Bone marrow (tissue), 2 donors: ENCODE measurements at regions not wholly inside any gene's neighbourhood (a gene's known extent, or its start where the extent isn't known, plus 50 kb on each side); places are given as distances from the start of the nearest gene placed in this dataset.

ENCODE experiments used
- DNase-seq, 2 donors: peaks; one replicate each; lab custom pipeline; 2025; lab: John Stamatoyannopoulos, UW

DNA sequence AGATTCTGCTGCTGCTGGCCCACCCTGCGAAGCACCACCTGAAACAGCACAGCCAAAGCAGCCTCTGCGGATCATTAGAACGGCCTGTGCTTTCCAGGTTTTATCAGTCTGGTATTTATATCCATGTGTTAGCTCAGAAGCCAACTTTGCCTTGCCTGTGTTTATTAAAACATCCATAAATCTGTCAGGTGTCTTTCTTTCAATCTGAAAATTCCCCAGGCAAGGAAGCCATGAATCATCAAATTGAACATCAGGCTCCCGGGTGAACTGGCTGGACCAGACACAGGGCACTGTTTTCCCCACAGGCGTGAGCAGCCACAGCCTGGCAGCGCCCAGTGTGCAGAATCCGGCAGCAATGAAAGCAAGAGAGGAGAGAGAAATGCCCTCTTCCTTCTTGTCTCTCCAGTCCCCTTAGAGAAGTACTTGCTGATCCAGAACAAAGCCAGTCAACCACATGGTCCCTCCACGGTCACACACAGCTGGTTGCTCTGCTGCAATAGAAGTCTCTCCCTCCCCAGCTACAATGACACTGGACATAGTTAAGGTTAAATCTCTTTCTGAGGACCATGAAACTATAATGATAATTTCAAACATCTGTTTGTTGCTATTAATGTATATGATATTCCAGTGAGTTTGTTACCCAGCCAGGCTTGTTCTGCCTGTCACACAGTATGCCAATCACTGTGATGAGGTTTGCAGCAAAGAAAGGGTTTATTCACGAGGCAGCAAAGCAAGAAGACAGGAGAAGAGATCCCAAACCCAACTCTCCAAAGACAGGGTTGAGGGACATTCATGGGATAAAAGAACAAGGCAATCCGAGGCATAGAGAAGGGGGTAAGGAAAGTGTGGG lies 212.1 kb upstream of the FMN2 start:
- DNase-seq: no peak

DNA sequence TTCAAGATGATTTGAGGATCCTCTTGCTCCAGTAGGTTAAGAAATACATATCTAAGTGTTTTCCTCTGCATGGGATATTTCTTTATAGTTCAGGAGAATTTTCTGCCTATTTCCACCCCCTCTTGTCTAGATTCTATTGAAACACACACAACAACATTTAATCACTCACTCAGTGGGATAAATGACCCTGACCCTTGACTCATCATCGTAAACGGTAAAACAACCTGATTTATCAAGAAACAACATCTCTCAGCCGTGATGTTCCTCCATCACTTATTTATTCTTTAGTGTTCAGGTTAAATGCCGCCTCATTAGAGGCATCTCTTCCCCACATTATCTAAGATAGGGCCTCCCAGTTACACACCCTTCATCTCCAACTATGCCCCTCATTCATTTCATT lies 208.7 kb upstream of the FMN2 start:
- no peak for DNase-seq

DNA sequence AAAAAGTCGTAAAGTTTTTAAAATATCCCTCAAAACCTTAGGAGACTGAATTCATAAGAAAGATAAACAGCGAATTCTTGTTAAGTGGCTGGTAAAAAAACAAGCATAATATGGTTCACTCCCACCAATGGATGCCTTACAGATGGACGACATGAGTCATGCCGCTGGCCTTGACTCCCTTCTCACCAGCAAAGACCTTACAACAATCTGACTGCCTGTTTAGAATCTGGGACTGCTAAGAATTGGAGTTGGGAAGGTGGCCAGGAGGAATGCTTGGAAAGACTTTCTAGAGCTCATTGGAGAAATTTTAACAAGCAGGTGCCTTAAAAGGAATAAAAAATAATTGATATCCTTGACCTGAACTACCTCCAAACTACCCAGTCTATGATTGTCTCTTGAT lies 206.9 kb upstream of the FMN2 start:
- DNase-seq: no peak

DNA sequence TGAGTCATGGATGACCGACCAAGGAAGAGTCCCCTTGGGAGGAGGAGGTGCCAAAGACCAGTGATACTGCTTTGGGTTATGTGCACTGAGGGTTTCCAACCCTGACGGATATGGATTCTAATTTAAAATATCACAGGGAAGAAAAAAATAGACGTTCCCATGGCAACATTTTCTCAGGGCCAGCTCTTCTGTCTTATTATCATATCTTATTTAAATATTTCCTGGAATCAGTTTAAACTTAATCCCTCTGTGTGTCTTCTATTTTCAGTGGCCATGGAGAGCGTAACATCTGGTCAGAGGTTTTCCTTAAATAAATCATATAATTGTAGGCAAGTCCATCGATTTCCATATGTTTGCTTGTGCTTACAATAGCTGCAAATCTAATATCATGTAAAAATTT lies 205.4 kb upstream of the FMN2 start:
- DNase-seq: no peak

DNA sequence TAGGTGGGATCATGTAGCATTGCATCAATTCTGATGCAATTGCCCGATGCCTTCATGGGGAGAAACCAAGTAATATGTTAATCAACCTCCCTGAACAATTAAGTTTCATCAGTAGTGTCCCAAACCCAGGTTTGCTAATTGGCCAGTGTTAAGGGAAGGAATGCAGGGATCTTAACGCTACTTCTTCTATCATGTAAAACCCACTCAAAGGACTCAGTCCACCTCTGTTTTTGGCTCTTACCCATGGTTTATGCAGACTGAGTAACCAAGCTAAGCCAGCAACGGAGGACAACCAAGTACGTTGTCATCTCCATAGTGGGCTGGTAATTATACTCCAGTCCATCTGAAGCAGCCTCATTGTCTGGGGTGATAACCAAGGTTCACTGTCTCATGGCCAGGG lies 203.0 kb upstream of the FMN2 start:
- DNase-seq: no peak

DNA sequence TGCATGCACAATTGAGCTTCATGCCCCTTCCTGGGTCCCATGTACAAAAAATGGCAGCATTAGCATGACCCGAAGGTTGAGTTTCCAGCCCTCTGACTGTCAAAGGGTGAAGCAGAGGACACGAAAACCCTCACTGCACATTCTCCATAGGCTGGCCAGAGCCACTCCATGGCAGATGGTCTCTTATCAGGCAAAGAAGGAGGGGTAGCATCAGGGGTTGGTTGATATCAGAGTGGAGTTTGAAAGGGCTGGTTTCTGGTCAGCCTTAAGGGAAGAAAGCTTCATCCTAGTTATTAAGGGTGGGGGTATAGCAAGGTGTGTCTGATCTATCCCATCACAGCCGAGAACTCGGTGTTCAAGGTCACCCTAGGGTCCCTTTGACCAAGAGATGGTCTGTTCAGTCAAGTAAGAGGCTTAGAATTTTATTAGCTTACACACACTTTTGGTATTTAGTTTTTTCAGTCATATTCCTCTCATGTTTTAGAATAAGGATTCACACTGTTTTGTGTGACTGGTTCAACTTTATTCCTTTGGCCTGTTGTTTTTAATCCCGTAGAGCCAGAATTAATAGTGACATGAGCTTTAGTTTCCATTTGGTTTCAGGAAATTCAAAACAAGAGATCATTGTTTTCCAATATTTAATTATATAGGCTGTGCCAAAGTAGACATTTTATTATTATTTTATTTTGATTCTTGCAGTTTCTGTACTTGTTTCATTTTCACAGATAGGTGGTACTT lies 199.9 kb upstream of the FMN2 start:
- no peak for DNase-seq

DNA sequence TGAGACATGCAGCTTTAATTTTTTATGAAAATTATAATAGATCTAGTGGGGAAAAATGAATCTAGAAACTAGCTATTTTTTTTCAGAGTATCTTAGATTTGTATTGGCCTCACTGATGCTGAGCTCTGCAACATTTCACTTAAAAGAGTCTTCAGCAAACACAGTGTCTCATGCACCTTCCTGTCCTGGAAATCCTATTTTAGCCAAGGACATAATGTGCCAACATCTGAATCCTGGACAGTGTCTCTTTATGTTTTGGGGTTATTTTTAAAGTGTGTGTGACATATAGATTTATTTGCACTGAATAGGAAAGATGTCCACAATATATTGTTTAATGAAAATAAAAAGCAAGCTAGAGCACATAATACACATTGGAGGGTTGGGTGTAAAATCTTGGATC lies 199.1 kb upstream of the FMN2 start:
- no peak for DNase-seq

DNA sequence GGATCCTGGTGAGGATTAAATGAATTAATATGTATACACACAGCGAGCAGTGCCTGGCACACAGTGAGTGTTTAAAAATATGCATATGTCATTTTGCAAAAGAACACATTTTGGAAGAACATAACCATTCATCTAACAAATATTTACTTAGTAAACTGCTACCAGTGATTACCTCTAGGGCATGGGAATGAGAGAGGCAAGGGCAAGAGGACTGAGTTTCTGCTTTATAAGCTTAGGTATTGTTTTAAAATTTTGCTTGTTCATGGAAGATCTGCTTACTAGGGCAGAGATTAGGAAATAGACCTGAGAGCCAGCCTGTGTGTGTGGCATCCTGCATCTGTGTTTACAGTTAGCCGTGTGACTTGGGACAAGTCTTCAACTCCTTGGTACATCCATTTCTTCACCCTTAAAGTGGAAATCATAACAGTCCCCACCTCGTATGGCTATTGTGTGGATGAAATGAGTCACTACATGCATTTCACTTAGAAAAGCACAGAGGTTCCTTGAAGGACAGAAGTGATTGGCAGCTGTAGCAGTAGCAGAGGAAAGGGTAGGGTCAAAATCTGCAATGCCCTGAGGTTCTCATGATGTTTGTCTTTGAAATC lies 198.5 kb upstream of the FMN2 start:
- no peak for DNase-seq

DNA sequence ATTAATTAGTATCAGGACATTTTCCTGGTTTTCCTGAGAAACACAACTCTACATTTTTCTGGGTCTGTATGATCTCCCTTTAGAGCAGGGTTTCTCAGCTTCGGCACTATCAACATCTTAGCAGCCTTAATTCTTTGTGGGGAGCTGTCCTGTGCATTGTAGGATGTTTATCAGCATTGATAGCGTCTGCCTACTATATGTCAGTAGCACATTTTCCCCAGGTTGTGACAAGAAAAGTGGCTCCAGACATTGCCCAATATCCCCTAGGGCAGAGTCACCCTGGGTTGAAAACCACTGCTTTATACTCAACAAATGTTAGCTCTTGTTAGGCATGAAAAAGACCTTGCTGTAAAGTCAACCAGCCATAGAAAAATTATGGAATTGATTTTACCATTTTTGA lies 195.1 kb upstream of the FMN2 start:
- DNase-seq: no peak

DNA sequence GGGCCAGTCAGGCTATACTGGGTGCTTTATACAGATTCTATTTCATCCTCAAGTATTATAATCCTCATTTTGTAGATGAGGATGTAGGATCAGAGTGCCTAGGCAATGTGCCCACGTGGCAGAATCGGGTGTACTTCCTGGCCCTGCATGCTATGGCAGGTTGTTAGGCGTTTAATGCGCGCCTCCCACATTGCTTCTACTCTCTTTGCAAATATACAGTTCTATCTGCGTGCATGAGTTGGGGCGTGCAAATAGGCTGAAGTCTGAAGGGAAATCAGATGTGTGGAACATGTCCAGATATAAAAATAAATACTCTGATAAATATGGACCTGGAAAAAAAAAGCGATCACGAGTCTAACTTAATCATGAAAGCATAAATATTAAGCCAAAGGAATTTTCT lies 194.7 kb upstream of the FMN2 start:
- no peak for DNase-seq

DNA sequence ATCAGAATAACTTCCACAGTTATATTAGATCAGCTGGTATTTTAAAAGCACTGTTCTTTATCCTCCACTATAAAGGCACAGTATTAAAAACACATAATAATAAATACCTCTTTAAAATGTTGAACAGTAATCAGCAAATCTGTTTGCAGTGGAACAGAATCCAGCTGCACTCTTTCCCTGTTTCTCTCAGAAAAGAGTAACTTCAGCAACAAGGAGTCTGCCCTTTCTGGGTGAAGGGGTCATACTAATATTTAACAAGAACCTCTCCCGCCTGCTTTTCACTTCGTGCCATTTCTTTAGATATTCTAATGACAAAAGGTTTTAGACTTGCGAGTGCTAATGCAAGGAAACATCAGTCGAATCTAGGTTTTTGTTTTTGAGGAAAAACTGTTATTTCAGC lies 194.2 kb upstream of the FMN2 start:
- DNase-seq: no peak

DNA sequence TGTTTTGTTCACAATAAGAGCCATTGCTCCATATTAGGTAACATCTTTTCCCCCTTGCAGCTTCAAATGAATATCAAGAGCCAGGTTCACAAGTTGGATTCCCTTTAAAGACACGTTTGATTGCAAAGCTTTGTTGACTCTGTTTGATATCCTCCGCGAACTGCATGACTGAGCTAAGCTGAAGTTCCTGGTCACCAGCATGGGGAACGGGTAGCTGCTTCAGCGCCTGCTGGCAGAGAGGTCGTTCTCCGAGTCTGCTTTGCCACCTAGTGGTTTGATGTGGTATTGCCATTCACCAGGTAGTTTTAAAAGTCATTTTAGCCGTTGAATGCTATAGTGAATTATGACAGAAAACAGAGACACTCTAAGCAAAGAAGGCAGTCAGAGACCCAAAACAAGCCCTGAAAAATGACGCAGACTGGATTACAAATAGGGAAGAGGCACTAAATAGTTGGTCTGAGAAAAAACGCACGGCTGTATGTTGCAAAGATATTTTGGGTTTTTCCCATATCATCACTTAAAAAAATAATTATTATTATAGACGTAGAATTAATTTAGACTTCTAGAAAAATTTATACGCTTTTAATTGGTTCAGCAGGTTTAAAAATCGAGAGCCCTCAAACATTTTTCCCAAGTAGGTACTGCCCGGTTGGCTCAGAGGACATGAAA lies 193.5 kb upstream of the FMN2 start:
- DNase-seq: peak; percentile 22 to 78

DNA sequence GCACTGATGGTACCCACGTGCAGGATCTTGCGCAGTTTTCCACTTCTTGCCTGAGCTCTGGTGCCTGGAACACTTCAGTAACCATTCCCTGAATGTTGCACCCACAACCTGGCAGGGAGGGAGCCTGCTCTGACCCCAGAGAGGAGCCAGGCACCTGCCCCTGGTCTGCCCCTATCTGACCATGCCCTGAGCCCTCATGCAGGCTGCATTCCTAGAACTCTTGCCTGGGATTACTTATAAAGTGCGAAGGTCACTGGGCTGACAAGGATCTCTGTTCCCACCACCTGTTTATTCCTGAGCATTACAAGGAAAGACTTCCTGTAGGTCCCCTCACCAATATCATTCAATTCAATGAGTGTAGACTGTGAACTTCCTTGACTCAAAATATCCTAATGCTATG lies 191.9 kb upstream of the FMN2 start:
- DNase-seq: no peak

DNA sequence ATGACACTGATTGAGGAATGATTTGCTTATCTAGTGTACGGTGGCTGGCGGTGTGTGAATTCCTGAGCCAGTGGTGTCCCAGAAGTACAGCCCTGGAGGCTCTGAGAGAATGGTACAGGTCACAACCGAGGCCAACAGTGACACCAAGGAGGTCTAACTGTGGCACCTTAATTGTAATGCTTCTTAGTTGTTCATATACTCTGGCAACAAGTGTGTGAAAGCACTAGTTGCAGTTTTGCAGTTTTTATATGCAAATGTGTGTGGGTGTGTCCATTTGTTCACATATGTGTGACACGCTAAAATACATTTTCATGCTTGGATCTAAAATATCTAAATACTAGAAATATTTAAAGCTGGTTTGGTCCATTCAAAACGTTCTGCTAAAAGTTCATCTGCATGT lies 185.3 kb upstream of the FMN2 start:
- no peak for DNase-seq

DNA sequence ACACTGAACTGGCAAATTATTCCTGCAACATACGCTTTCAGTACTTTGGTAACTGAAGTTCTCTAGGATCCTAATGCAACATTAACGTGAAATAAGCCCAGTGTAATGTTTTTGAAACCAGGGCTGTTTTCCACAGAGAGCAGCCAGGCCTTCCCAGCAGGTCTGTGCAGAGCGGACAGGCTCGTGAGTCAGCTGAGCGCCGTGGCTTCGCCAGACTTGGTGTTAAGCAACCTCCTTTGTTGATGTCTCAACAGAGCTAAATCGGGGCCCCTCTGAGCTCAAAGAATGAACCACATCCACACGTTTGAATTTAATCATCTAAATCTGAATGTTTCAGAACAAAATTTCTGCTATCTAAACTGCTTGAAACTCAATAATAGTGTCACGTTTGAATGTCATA lies 181.8 kb upstream of the FMN2 start:
- DNase-seq: peak in 1 of 2 donors; percentile 6

DNA sequence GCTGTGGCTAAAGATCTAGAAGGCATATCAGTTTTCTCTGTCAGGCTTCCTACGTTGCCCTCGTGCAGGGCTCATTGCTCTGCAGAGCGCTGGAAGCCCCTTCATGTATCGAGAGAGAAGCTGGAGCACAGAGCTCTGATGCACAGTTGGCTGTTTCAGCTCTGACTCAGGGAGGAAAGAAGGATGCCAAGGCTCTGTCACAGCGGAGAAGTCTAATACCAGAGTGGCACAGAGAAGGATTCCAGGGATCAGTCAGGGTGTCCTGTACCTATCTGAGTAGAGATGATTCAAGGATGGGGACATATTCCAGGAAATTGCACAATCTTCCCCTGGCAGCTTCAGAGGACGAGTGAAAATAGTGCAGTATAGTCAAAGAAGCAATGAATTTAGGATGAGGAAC lies 179.2 kb upstream of the FMN2 start:
- DNase-seq: no peak

DNA sequence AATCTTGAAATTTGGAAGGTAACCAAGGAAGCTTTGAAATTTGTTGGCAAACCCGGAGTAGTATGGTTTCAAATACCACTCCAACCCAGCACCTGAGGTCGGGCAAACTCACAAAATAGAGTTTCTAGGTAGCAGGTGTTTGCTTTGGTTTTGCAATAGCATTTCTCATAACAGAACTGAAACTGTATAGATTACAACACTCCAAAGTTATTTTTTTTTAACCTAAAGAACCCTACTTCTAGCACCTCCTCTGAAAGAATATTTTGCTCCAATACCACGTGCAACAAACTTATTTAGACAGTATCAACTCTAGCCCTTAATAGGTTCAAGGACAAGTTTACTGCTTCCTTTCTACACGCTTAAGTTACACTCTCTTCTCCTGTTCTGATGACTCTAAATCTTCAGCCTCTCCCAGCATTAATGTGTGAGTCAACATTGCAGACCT lies 178.5 kb upstream of the FMN2 start:
- DNase-seq: no peak

DNA sequence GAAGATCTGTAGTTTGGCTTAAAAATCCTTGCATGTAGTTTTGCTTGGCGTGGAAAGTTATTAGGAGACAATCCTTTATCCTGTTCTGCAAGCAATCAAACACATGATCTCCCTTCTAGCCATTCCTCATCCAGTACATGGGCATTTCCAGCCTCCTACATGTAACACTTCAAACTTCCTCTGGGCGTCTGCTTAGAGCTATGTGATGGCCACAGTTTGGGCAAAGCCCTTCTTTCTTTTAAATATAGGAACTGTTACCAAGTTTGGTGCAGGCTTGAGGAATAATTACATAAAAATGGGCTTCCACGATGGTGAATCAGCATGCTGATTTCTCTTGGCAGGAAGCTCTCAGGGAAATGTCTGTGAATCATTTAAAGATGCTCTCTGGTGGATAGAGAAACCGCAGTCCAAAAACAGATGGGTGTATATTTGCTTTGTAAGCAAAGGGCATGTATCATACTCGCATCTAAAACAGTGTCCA lies 176.9 kb upstream of the FMN2 start:
- DNase-seq: no peak

DNA sequence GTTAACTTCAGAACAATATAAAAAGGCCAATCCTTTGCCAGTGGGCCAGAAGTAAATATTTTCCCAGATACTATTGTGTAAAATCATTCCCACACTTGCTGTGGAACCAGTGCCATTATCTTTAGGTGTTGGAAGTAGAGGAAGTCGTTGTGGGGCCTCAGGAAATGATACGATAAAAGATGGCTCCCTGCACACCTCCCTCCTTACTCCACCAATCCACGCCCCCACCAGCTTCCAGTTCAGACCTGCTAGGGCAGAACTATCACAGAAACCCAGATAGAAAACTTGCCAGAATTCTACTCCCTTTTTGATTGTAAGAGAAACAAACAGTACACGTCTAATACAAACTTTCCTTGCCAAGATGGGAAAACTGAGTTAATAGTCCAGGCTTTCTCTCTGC lies 173.0 kb upstream of the FMN2 start:
- no peak for DNase-seq

DNA sequence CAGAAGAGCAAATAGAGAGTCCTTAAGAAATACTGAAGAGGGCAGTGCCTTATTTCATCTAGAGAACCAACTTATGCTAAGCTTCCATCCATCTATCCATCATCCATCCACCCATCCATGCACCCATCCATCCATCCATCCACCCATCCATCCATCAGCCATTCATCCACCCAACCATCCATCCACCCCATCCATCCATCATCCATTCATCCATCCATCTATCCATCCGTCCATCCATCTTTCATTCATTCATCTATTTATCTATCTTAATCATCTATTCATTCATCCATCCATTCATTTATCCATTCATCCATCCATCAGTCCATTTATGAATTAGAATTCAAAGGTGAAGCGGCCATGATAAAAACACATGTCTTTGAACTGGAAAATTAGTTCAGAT lies 171.5 kb upstream of the FMN2 start:
- DNase-seq: no peak

DNA sequence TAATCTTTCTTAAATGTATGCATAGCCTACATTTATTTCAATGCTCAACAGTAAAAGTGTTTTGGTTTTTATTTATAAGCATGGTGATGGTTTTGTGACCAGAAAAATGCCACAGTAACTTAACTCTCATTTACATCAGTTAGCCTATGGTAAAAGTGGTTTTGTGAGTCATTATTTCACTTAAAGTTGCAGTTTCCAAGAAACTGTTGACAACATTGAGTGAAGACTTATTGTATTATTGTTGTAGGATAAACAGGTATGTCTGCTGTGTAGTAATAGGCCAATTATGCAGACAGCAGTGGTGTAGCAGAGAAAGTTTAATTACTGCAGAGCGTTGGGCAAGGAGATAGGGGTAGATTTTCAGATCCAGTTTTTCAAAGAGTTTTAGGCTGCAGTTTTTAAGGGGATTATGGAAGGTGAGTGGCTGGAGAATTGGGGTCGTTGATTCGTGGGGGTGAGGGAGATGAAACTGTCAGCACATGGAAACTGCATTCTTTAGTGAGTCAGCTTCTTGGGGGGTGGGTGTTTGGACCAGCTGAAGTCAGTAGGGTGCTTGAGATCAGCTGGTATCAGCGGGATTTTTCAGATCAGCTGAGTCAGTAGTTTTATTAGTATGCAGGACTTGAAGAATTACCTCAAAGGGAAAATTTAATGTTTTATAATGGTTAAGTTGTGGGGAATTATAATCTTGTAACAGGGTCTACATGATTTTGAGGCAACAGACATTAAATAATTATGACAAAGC lies 168.7 kb upstream of the FMN2 start:
- DNase-seq: no peak
